Stimulated activated CD8-positive, alpha-beta memory T cell treated with anti-CD3 and anti-CD28 coated beads, Interleukin-4, amount 100 ng/mL, for 1 hour (primary cell): ENCODE measurements at regions not wholly inside any gene's neighbourhood (a gene's known extent, or its start where the extent isn't known, plus 50 kb on each side); places are given as distances from the start of the nearest gene placed in this dataset.
A peak's percentile ranks its signal among the peaks of the same experiment; 100 is the strongest.
"Not testable (repeated sequence)": the region's sequence is repeated elsewhere in the genome, so short reads cannot be mapped to it uniquely, and the experiment has no call there.

Experiments used
- DNase-seq, 2 donors: peaks; one replicate each; pipeline ENCODE4 v3.0.0-alpha.2; 2020; ENCODE audit warnings: low read depth in 2 of 2, low spot score in 1 of 2

- DNase-seq: no peak
These were observed 54.9 kb downstream of the DIO3 start for GRCh38 chr14:101616202-101616601.

GRCh38 chr14:101619484-101619883 lies 58.2 kb downstream of the DIO3 start:
- no peak for DNase-seq

- DNase-seq: no peak
These were observed 58.9 kb downstream of the DIO3 start for GRCh38 chr14:101620031-101620788.

- DNase-seq: no peak
These were observed 59.8 kb downstream of the DIO3 start for GRCh38 chr14:101620821-101621785.

GRCh38 chr14:101622251-101623076 lies 61.2 kb downstream of the DIO3 start:
- DNase-seq: no peak

- DNase-seq: no peak
These were observed 61.7 kb downstream of the DIO3 start for GRCh38 chr14:101623077-101623372.

GRCh38 chr14:101623685-101624444 lies 62.6 kb downstream of the DIO3 start:
- no peak for DNase-seq

DNA sequence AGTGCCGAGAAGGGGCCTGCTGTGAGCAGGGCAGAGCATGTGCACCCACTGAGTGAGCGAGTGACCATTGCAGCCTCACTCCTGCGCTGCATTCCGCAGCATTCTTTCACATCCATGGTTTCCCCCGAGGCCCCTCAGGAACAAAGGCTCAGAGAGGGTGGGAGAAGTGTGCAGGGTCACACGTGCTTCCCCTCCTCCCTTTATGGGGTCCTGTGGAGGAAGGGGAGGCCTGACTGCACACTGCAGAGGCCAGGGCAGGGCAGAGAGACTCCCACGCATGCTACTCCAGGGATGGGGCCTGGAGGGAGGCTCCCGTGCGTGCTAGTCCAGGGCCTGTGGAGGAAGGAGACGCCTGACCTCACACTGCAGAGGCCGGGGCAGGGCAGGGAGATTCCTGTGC lies 63.2 kb downstream of the DIO3 start:
- no peak for DNase-seq

DNA sequence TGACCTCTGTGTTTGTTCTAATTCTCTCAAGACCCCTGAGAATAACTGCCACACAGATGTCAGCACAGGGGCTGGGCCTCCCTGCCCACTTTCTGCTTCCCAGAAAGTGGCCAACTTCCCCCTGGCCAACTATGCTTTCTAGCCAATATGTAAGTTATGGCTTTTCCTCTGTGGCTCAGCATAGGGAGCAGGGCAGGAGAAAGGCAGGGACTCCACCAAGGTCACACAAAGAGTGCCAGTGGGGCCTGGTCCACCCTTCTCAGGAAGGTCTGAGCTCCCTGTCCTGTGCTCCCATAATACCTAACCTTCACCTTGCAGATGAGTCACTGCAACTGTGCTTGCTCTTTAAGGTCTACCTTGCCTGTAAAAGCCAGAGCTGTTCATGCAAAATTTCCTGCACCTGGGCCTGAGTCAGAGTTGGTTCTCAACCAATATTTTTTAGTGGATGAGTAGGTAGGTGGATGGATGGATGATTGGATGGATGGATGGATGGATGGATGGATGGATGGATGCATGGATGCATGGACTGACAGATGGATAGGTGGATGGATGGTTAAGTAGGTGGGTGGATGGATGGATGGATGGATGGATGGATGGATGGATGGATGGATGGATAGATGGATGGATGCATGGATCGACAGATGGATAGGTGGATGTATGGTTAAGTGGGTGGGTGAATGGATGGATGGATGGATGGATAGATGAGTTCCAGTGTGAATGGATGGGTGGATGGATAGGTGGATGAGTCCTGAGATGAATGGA lies 64.2 kb downstream of the DIO3 start:
- no peak for DNase-seq

DNA sequence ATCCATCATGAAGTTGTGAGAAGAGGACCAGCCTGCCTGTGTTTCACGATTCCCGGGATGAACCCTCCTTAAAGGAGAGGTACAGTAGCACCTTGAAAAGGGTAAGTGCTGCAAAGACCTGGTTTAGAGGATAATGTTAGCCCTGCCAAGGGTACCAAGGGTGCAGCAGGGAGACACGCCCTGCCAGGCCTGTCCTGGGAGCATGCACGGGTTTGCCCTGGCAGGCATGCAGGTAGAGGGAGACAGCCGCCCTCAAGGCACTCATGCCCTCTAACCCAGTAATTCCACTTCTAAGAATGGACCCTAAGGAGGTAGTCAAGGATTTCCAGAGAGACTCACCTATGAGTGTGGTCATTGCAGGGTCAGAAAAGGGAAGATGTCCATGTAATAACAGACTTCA lies 65.0 kb downstream of the DIO3 start:
- DNase-seq: no peak

- DNase-seq: no peak
These were observed 66.6 kb downstream of the DIO3 start for GRCh38 chr14:101627915-101628262.

- DNase-seq: peak; percentile 35 to 53
These were observed 67.2 kb downstream of the DIO3 start for GRCh38 chr14:101628471-101628966.

DNA sequence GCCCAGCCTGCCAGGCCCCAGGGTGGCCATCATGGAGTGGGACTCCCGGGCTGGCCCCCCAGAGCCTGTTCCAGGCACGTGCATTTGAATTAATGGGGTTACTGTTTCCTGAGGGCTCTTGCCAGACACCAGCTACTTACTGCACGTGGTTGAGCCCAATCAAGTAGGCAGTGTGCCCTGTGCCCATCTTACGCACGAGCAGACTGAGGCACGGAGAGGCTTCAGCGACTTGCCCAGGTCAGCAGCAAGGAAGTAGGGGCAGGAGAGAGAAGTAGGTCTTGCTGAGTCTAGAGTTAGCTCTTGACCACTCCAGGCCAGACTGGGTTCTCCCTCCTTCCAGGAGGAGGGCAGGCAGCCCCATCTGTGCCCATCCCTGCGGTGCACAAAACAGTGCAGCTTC lies 67.7 kb downstream of the DIO3 start:
- DNase-seq: no peak

GRCh38 chr14:101630056-101630965 lies 69.0 kb downstream of the DIO3 start:
- no peak for DNase-seq

- DNase-seq: no peak
These were observed 69.9 kb downstream of the DIO3 start for GRCh38 chr14:101631199-101631598.

DNA sequence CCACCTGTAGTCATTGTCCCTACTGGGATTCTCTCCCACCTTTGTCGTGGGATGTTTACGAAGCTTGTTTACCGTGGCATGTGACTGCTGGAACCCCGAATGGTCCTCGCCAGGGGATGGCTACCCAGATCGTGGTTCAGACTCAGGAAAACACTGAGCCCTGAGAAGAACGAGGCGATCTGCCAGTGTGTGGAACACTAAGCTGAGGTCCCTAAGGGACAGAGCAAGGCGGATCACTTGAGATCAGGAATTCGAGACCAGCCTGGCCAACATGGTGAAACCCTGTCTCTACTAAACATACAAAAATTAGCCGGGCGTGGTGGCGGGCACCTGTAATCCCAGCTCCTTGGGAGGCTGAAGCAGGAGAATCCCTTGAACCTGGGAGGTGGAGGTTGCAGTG lies 70.7 kb downstream of the DIO3 start:
- DNase-seq: not testable (repeated sequence)

DNA sequence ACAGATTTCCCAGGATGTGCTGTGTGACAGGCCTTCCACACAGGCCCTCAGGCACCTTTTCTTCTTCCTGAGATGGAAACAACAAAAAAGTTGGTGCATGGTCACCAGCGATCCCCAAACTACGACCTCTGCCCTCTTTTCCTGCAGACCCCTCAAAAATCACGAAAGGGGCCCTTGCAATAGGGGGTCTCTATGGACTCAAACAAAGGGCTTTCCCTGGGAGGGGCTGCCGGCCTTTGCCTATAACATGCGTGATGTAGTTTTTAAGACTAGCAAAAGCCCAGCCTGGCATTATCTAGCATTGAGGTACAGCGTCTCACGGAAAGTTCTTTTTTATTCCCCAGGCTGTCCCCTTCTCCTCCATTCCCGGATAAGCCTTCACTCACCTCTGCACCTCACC lies 71.2 kb downstream of the DIO3 start:
- no peak for DNase-seq

DNA sequence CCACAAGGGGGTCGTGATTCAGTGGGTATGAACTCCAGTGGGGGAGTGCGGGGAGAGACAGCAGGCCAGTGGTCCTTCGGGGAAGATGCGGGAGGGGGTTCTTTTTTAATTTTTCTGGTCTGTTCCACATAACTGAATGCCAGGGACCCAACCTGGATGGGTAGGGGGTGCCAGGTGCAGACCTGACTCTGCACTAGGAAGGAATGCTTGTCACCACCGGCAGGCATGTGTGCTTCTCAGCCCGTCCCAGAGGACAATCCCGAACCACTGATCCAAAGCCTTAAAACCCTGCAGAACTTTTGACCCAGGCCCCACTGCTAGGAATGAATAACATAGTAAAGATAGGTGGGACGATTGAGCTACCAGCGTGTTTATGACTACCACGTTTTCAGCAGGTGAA lies 72.0 kb downstream of the DIO3 start:
- DNase-seq: no peak
